Kidney tubule cell (primary cell): ENCODE measurements at regions not wholly inside any gene's neighbourhood (a gene's known extent, or its start where the extent isn't known, plus 50 kb on each side); places are given as distances from the start of the nearest gene placed in this dataset.

Experiments used
- DNase-seq: peaks from one replicate; pipeline ENCODE4 v3.0.0-alpha.2; 2018; ENCODE audit warnings: low spot score

DNA sequence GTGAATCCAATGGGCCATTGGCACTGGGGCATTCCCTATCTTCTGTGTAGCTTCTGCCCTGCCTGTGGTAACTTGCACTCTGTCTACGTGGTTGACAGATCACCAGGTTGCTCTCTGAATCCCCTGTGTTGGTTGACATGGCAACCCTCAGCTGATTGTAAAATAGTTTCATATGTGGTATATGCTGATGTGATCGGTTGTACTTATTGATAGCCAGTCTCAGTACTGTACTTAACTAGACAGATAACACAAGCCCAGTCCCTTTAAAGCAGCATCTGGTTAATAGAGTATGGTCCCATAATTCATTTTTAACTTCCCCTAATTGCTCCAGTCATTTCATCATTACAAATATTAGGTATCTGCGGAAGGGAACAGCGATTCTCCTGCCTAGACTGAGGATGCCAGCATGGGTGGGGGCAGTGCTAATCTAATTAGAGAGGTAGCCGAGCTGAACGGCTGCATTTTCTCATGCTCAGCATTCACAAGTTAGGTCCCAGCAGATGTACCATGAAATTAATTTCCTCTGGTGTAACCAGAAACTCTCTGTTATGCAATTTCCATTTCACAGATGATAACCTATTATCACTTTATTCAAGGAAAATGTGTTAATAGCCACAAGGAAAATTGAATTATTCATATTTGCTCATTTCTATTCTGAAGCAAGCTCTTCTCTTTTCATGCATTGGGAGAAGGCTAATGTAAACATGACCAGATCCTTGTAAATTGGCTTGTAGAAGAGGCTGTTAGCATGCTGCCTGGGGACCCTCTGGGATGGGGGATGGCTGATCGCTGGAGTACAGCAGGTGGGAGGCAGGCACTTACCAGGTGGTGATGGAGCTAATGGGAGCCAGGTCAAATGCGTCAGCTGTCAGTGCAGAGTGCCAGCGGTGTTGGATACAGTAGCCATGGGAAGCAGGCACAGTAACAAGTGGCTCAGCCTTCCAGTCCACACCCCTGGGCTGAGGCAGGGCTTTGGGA lies 608.3 kb downstream of the GALR1 start:
- DNase-seq: no peak

DNA sequence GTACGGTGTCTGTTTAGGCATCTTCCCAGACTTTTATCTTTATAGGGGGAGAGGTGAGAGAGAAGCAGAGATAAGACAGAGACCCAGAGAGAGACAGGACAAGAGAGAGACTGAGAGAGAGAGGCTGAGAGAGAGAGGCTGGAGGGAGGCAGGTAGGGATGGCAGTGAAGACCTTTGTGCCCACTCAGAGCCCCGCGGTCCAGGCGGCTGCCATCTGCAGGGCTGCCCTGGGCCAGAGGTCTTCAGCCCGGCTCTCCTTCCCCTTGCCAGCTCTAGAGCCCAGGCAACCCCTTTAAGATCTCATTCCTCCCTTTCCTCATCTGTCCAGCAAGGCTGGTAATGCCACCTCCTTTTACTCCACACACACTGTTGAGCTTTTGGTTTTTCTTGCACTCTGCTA lies 610.0 kb downstream of the GALR1 start:
- no peak for DNase-seq

DNA sequence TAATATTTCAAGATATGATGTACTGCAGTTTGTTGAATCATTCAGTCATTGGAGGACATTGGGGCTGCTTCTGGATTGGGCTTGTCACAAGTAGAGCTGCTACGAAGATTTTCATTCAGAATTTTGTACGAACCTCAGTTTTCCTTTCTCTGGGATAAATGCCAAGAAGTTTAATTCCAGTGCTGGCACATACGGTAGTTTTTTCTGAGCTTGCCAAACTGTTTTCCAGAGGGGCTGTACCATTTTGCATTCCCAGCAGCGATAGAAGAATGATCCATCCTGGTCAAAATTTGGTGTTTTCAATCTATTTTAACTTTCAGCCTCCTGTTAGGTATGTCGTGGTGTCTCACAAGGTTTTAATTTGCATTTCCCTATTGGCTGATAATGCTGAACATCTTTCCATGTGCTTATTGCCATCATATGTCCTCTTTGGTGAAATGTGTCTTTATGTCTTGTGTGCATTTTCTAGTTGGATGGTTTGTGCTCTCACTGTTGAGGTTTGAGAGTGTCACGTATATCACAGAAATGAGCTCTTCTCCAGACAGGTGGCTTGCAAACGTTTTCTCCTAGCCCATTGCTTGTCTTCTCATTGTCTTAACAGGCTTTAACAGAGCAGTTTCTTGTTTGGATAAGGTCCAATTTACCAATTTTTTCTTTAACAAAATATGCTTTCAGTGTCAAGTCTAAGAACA lies 612.6 kb downstream of the GALR1 start:
- no peak for DNase-seq

DNA sequence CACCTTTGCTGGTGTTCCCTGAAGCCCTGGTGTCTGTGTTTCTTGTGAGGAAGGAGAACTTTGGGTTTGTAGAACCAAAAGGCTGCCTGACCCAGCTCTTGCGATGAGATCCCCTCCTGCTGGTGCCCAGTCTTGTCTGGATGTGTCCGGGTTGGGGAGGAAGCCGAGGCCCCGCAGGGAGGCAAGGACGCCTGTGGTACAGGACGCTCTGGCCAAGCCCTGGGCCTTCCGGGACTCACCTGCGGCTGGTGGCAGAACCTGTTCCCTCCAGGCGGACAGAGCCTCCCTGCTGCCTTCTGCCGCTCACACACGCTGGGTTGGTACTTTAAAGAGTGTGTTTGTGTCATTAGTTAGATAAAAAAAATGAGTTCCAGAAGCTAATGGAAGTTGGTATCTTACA lies 616.2 kb downstream of the GALR1 start:
- no peak for DNase-seq

DNA sequence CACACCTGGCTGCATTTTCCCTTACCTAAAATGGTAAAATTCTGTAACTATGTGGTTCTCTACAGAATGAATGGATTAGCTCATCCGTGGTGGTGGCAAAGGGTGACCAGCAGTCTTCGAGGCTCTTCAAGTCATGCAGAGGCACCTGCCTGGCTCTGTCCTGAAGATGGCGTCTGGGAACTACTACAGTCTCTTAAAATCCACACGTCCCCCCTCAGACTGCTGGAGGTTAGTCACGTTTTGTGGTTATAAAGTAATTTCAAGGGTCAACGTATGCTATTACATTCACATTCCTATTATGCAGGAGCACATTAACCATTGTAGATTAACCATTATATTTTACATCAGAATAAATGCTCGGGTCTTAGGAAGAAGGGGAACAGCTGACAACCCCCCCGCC lies 616.7 kb downstream of the GALR1 start:
- DNase-seq: no peak

DNA sequence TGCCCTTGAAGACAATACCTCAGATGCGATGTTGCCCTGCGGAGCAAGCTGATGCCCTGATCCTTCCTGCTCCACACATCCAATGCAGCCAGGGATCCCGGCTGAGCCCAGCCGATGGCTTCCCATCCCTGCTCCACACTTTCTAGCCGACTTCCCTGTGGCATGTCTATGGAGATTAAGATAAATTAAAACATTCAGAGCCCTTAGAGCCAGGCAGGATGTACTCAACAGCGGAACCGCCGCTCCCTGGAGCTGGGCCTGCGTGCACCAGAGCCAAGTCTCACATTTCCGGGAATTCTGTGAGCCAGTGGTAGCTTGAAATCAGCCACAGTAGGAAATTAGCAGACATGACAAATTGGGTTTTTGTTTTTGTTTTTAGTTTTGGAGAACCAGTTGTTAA lies 620.6 kb downstream of the GALR1 start:
- DNase-seq: no peak

DNA sequence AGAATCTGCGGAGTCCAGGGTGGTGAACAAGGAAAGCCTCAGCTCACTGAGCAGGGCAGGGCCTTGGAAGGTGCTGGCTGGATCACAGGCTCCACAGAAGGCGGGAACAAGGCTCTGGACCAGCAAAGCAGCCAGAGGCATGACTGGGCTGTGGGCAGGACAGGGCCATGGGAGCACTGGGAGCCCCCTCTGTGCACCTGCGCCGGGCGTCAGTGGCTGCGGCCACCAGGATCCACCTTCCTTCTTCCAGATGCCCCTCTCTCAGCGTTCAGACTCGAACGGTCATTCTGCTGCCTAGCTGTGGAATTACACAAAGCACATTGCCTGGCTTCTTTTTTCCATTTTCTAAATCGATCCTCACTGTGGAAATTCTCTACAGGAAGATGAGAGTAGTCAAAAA lies 621.2 kb downstream of the GALR1 start:
- DNase-seq: no peak

DNA sequence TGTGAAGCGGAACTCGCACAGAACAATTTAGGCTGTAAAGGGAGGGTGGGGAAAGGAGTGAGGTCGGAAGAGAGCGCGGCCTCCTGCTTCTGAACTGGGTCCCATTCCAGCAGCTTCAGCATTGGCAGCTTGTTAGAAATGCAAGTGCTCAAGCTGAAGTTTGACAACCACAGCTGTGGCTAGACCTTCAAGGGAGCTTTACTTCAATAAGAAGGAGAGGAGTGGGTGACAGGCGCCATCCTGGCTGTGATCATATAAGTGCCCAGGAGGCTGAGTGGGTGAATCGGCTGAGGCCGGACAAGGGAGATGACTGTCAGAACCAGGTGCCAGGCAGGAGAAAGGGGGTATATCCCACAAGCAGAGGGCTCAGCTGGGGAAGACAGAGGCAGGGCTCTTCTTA lies 622.5 kb downstream of the GALR1 start:
- DNase-seq: no peak

DNA sequence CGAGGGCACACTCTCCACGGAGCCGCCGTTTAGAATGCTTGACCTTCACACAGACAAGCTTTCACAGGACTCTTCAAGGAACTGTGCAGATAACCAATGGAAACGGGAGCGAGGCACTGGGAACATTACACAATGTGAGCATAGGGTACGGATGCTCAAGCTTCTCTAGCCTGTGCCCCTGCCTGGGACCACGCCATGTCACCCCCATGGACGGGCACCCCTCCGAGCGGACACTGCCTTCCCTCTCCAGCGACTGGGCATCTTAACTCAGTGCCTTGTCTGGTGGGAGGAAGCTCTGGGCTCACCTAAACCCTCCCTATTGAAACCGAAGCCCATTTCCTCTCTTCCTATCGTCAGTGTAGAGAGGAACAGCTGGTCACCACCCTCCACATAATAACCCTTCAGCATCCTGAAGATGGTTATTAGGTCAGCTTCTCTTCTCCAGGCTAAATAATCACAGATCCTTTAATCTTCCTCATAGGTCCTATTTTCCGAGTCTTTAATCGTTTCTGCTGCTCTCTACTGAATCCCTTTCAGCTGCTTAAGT lies 626.7 kb downstream of the GALR1 start:
- no peak for DNase-seq

DNA sequence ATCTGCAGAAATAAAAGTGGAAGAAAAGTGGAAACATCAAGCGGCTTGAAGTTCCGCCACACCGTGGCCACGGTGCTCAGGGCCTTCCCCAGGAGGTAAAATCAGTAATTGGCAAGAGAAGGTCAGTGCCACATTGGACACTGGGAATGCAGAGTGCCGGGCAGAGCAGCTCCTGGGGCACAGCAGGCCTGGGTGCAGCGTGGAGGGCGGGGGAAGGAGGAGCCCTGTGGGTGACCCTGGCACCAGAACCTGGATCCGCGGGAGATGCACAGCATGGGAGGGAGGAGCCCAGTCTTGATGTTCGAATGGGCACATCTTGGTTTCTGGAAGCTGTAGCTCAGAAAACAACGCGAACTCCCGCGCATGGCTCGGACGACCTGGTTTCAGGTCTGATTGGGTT lies 630.2 kb downstream of the GALR1 start:
- DNase-seq: no peak

DNA sequence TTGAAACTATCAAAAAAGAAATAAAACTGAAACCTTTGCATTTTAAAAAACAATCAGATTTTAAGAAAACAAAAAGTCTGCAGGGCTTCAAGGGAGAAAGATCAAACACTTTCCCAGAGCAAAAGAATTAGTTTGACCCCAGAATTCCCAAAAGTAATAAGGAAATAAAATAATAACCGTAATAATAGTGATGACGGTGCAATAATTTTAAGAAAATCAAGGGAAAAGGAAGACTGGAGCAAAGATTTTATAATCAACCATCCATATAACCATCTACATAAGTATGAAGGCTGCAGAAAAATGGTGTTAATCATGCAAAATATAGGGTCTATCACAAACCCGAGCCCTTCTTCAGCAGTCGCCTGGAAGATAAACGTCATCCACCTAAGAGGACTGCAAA lies 634.8 kb downstream of the GALR1 start:
- DNase-seq: no peak

DNA sequence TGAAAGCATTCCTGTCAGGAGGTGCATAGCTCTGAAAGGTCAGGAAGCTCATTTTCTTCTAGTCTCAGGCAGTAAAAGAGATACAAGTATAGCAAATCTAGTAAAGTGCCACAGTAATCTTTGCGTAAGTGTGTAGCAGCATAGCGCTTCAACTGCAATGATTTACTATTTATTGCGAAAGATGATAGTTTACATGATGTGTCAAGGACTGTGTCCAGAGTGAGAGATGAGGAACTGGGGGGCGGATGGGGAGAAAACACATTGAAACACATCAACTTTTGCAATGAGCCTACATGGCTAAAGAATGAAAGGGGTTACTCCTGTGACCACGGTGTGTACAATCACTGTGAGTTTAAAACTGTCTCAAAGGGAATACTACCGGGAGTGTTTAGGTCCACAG lies 644.4 kb downstream of the GALR1 start:
- DNase-seq: no peak

DNA sequence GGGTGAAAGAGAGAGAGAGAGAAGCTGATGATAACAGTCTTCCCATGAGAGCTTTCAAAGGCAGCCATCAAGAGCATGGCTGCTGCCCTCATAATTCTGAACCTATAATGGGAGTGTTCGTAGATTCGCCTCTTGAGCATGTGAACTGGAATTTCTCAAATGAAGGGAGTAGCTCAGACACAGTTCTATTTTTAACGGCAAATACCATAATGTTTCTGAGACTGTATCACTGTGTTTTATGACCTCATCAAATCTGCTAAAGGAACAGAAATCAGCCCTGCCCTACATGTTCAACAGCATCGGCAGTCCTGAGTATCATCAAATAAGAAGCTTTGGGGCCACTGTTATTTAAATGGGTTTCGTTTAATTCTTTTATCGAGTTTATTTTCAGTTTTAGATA lies 645.6 kb downstream of the GALR1 start:
- no peak for DNase-seq

DNA sequence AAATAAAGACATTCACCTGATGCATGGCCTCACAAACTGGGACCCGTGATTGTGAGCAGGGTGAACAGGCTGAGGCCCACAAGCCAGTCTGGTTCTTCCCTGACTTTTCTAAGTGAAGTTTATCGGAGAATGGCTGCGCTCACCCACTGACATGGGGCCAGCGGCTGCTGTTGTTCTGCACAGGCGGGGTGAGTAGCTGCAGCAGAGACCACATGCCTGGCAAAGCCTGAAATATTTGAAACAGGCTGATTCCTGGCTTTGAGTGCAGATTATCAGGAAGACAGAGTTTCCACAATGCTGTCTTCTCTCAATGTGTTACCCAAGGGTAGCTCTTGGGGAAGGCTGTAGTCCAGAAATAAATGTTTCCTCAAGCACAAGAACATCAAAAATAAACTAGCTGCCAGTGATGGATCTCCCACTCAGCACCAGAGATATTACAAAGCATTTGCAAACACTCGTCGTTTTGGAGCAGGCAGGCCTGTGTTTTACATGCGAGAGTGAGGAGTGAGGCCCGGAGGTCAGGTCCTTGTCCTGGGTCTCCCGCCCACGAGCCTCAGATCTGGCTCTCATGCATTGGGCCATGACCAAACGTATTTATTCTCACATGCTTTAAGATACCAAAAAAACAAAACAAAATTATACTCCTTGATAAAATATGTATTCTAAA lies 647.1 kb downstream of the GALR1 start:
- DNase-seq: no peak

DNA sequence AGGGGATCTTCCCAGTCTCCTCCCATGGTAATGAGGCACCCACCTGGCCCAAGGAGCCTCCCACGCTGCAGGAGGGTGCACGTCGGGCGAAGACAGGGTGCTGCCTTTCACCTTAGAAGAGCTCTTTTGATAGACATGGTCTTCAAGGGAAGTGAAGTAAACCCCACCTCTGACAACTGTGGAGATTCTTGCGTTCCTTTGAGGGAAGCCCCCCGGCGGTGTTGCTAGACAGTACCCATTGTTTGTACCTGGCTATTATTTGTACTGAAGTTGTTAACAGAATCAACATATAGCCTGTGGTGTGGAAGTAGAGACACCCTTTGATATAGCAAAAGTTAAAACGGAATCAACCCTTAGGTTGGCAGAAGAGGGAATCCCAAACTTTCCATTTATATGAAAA lies 648.0 kb downstream of the GALR1 start:
- DNase-seq: no peak

DNA sequence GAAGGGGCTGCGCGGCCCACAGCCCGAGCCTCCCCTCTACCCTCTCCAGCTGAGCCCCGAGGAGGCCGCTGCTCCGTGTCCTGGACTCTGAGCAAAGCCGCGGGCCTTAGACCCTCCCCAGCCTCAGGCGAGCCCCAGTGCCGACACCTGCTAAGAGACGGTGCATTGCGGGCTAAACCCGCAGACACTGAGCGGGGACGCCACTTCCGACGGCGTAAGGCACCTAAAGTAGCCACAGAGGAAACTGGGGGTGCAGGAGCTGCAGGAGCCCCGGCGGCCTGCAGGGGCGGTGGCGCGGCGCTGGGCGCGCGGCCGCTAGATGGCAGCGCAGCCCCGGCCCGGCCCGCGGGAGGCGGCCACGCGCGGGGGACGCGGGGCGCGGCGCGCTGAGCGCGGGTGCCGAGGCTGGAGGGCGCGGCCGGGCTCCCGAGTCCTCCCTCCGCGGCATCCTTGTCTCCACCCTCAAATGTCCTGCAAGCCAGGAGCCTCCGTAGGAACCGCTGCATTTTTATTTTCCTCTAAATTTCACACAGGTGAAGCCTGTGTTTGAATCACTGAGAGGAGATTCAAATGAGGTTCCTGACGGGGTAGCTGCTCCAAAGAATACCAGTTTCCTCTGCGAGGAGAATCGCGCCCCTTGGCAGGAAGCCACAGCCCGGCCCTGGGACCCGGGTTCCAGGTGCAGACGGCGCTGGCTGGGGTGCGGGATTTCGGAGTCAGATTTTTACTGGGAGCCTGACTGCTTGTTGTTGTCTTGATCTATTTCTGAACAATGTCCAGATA lies 650.5 kb downstream of the GALR1 start:
- peak; percentile 67 for DNase-seq

DNA sequence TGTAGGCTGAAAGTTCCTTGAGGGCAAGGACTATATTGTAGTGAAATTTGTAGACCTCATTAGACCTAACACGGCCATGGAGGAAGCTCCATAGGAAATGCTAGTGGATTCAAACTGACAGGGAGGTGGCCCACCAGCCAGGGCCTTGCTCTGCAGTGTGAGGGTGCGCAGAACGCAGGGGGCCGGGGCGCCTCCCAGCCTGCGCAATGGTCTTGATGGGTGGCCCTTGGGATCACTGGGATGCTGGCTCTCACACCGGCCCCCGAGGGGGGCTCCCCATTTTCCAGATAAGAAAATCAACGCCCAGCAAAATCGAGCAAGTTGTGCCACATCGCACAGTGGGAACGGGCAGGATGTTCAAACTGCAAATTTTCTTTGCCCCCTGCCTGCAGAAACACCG lies 655.4 kb downstream of the GALR1 start:
- DNase-seq: no peak

DNA sequence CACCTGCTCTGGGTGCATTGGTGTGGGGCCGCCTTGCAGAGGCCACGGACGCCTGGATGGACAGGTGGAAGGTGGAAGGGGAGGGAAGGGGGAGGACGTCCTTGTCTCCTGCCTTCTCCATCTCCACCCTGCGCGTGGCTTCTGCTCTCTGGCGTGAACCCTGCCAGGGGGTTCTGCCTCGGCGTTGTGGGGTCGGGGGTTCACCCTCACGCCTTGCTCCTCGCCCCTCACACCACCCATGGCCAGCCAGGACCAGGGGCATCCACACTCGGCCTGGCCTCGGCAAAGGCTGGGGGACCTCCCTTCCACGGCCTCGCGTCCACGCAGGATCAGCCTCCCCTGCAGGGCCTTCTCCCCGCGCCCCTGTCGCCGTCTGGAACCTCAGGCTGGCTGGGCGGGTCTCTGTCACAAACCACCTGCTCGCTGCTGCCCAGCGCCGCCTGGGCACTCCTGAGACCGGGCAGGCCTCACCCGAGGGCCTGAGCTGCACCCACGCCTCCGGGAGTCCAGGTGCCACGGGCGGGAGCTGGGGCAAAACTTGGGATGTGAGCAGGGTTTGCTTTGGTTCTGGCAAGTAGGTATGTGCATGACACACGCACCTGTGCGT lies 655.9 kb downstream of the GALR1 start:
- DNase-seq: no peak

DNA sequence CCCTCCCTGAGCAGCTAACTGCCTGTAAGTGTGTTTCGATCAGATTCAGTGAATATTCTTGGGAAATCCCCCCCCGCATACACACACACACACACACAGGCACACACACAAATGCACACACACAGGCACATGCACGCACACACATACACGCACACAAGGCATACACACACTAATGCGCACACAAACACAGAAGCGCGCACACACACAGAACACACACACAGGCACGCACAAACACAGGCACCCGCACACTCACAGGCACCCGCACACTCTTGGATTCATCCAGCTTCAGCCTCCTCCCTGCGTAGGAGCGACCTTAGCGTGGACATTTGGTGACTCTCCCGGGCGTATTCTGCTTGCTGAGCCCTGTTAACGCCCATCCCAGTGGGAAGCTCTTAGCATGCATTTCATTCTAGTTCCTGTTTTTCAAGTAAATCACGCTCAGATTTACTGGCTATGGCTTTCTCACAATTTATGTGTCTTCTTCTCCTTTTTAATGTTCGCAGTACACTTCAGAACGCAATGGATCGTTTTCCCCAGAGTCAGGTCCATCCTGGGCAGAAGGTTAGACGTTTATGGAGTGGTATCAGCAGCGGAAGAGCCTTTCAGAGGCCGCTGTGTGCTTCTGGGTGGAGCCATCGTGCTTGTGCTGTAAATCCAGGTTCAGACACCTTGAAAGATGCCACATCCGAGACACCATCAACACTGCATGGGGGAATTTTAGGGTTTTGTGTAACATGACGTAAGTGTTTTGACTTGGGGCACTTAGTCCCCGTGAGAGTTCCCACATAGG lies 656.6 kb downstream of the GALR1 start:
- DNase-seq: no peak

DNA sequence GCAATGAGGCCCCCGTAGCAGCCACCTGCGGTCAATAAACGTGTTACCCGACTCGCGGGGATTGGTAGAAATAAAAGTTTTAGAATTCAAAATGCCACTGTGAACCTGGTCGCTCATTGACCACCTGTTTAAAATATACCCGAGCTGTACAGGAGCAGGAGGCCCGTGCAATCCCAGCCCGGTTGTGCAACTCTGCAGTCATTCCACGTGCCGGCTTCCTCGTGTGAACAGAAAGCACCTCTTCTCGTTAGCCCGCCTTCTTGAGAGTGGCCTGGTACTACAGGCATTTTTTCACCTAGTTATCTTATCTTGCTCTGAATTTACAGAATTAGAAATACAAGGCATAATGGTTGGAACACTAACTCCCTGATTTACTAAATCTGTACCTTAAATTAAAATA lies 660.7 kb downstream of the GALR1 start:
- DNase-seq: no peak
